ENCODE measurements at regions not wholly inside any gene's neighbourhood (a gene's known extent, or its start where the extent isn't known, plus 50 kb on each side); places are given as distances from the start of the nearest gene placed in this dataset.

GRCh38 chr7:50872437-50872836 lies 89.7 kb upstream of the GRB10 start:
- TF ChIP-seq CTCF (IDR thresholded peaks at IDR 0.05; ENCODE audit: poor library complexity) (no peak), EZH2phosphoT487 (IDR thresholded peaks at IDR 0.05; ENCODE audit: low read depth, severe bottlenecking, unreplicated experiment) (no peak)
